GM12874 (cell line): ENCODE measurements at regions not wholly inside any gene's neighbourhood (a gene's known extent, or its start where the extent isn't known, plus 50 kb on each side); places are given as distances from the start of the nearest gene placed in this dataset.

Experiments used
- TF ChIP-seq, protein P1 (sequence below): IDR thresholded peaks from 2 replicates; pipeline ENCODE4 v1.5.1; 2011; ENCODE audit warnings: low read depth, mild to moderate bottlenecking, control low read depth, low read length, moderate library complexity; ENCODE audit not compliant: insufficient read depth

DNA sequence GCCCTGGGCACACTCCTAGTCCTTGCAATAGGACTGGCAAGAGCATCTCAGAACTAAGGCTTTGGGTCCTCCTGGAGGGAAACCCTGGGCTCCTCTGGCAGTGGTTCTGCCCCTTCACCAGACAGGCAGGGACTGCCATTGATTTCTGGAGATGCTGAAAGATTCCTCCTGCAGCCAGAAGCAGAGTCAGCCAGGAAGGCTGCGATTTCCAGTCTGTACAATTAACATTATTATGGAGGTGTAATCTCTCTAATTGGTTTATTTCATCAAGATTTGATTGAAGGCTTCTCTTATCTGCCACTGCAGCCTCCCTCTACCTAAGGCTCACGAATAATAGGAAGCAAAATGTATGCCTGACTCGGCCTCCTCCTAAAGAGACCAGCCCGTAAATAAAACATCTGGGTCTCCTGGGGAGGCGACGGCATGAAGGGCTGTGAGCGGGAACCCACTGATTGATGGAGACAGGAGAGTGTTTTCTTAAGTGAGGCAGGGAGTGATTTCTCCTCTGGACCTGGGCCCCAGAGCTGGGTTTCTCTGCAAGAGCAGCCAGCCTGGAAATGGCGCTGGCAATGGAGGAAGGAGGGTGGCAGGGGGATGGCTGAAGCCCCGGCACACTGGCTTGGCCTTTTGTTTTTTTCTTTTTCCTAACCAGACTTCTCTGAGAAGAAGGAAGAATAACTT lies 689.6 kb downstream of the DHX35 start:
- TF ChIP-seq, protein P1, sequence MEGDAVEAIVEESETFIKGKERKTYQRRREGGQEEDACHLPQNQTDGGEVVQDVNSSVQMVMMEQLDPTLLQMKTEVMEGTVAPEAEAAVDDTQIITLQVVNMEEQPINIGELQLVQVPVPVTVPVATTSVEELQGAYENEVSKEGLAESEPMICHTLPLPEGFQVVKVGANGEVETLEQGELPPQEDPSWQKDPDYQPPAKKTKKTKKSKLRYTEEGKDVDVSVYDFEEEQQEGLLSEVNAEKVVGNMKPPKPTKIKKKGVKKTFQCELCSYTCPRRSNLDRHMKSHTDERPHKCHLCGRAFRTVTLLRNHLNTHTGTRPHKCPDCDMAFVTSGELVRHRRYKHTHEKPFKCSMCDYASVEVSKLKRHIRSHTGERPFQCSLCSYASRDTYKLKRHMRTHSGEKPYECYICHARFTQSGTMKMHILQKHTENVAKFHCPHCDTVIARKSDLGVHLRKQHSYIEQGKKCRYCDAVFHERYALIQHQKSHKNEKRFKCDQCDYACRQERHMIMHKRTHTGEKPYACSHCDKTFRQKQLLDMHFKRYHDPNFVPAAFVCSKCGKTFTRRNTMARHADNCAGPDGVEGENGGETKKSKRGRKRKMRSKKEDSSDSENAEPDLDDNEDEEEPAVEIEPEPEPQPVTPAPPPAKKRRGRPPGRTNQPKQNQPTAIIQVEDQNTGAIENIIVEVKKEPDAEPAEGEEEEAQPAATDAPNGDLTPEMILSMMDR = no peak

GRCh38 chr20:39646874-39647413 lies 684.8 kb downstream of the DHX35 start:
- TF ChIP-seq, protein P1 = no peak

GRCh38 chr20:39645131-39645530 lies 683.0 kb downstream of the DHX35 start:
- TF ChIP-seq, protein P1 = no peak

- TF ChIP-seq, protein P1 = no peak
These were observed 681.1 kb downstream of the DHX35 start for GRCh38 chr20:39643292-39643691.

DNA sequence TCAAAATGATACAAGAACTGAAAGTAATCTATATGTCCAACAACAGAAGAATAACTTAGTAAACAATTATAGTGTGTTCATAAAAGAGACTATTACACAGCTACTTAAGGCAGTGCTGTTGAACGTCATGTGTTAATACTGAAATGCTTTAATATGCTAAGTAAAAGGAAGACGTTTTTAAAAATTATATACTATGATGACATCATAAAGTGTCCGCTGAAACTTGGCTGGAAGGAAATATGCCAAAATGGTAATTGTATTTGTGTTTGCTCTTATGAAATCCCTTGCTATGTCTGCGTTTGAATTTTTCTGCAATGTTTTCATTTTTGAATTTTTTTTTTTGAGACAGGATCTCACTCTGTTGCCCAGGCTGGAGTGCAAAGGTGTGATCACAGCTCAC lies 679.3 kb downstream of the DHX35 start:
- TF ChIP-seq, protein P1 = no peak

GRCh38 chr20:39640147-39640546 lies 678.0 kb downstream of the DHX35 start:
- TF ChIP-seq, protein P1 = no peak

DNA sequence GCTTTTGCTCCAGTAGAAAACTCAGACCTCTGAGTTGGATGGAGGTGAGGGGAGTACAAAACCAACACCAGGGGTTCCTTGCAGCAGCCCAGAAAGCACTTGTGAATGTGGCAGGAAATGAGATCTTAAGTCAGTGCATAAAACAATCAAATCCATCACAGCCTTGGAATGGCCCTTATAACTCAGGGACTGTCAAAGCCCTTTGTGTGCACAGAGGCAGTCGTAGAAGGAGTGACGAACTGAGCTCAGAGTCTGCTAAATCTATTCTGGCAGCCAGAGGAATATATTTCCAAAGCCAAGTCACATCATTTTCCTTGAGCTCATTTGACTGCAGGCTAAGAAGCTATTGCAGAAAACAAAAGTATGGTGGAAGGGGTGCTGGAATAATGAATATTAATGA lies 676.6 kb downstream of the DHX35 start:
- TF ChIP-seq, protein P1 = no peak
